NCI-H1092 treated with DMSO at 0.1 percent for 48 hours (cell line): ENCODE measurements at regions not wholly inside any gene's neighbourhood (a gene's known extent, or its start where the extent isn't known, plus 50 kb on each side); places are given as distances from the start of the nearest gene placed in this dataset.

Source experiments
- DNase-seq: peaks from one replicate; lab custom pipeline; 2025; lab: John Stamatoyannopoulos, UW

- no peak for DNase-seq
Measured at GRCh38 chr21:38930853-38931252, 125.1 kb downstream of the ETS2 start.

DNA sequence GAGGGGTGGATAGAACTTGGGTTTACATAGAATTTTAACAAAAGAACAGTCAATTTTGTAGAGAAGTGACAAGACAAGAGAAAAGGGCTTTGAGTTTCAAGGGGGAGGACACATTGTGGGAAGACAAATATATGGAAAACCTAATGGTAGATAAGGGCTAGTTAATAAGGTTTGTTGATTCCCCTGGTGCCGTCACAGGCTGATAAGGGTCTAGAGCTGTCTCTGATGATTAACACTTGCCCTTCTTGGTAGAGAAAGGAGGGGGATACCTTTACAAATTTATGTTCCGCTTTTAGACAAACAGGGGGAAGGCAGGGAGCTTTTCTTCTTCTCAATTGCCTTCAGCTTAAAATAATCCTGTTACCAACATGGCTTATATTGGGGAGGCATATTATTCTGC is 124.3 kb downstream of the ETS2 start:
- DNase-seq: no peak

GRCh38 chr21:38929652-38930051 is 123.9 kb downstream of the ETS2 start:
- no peak for DNase-seq

GRCh38 chr21:38929142-38929541 is 123.4 kb downstream of the ETS2 start:
- no peak for DNase-seq

DNA sequence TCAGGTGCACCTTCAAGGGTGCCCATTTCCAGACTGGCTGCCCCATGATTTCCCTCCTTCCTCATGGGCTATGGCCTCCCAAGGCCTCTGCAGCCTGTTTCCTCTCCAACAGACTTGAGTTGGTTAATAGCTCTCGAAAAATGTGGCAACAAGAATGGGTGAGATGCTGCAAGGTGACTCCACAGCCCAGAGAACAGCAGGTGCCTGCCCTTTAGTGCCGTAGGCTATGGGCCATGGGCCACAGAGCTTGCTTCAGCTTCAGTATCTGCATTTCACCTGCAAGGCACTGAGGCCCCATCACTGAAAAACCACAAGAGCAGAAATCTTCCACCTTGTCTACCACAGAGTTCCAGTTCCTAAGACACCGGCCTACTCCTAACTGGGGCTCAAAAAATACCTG is 122.0 kb downstream of the ETS2 start:
- DNase-seq: no peak

DNA sequence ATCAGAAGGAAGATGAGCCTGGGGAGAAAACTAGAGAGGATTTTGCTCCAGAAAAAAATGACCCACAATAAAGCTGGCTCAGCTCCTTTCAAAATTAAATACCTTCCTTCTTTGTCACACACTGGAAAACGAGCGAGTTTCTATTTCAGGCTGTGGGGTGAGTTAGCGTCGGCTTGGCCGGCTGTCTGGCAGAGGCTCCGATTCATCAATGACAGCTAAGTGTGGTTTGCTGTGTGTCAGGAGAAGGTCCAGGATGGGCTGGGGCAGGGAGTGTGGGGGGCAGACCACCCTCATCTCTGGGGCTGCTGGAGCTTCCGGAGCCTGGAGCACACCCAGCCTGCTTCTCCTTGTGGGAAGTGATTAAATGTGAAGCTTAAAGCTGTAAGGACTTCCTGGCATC is 120.2 kb downstream of the ETS2 start:
- DNase-seq: peak; percentile 55

- no peak for DNase-seq
Measured at GRCh38 chr21:38925478-38925877, 119.7 kb downstream of the ETS2 start.

DNA sequence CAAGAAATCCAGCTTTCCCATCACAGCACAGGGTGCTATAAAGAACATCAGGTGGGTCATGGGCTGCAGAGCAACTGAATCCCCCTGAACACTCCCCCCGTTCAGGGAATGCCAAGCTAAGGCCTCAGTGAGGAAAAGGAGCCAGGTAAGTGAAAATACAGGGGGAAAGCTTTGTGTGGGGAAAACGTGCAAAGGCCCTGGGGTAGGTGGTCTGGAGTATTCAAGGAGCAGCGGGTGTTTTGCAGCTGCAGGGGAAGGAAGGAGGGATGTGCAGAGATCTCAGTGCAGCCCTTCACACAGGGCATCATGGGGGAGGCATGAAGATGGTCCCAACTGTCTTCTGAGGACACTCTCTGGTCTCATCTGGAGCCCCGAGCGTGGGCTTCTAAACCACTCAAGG is 119.2 kb downstream of the ETS2 start:
- DNase-seq: no peak

DNA sequence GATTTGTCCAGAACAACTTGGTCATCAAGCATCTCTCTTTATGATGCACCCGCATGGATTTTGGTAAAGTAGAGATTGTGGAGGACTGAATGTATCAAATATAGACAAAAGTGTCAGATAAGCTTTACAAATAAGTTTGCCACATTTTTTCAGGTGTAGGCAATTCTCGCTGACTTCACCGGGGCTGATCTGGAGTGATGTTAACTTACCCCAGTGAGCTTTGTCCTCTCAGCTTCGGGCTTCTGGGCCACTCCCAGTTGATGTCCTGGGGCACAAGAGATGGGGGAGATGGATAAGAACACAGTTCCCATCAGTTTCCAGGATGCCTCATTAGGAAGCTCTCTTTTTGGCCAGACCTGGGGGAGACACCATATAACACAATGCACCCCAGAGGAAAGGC is 117.7 kb downstream of the ETS2 start:
- DNase-seq: no peak

DNA sequence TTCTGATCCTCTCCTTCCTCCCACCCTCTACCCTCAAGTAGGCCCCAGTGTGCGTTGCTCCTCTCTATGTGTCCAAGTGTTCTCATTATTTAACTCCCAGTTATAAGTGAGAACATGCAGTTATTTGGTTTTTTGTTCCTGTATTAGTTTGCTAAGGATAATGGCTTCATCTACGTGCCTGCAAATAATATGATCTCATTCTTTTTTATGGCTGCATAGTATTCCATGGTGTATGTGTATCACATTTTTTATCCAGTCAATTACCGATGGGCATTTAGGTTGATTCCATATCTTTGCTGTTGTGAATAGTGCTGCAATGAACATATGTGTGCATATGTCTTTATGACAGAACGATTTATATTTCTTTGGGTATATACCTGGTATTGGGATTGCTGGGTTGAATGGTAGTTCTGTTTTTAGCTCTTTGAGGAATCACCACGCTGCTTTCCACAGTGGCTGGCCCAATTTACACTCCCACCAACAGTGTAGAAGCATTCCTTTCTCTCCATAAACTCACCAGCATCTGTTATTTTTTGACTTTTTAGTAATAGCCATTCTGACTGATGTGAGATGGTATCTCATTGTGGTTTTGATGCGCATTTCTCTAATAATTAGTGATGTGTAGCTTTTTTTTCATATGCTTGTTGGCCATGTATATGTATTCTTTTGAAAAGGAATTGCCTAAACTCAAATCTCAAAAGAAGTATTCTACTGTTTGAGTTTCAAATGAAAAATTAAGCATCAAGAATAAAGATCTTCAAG is 116.9 kb downstream of the ETS2 start:
- no peak for DNase-seq

DNA sequence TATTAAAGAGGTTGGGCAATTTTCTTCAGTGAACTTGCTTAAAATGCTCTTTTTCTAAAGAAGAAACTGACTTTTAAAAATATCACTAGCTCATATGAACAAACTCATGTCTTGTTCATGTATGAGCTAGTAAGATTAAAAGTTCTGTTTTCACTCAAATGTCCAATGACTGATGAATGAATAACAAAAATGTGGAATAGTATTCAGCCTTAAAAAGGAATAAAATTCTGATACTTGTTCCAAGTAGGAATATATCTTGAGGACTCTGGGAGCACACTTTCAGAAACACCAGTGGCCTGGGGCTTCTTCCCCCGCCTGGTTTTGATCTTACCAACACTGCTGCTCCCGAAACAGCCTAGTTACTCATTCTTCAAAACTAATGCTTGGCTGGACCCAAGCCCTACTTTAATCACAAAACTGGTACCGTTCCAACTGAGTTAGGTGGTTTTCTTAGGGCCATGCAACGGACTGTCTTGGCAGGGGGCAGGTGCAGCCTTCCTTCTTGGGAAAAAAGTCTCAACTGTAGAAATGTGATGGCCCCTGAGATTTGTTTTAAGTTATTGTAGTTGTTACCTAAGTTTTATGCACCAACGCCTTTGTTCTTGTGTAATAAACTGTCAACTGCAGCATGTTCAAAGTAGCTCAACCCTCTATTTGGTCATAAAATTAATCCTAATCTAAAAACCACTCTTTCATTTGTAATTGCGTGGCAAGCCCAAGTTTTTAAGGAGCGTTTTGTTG is 116.0 kb downstream of the ETS2 start:
- DNase-seq: no peak

DNA sequence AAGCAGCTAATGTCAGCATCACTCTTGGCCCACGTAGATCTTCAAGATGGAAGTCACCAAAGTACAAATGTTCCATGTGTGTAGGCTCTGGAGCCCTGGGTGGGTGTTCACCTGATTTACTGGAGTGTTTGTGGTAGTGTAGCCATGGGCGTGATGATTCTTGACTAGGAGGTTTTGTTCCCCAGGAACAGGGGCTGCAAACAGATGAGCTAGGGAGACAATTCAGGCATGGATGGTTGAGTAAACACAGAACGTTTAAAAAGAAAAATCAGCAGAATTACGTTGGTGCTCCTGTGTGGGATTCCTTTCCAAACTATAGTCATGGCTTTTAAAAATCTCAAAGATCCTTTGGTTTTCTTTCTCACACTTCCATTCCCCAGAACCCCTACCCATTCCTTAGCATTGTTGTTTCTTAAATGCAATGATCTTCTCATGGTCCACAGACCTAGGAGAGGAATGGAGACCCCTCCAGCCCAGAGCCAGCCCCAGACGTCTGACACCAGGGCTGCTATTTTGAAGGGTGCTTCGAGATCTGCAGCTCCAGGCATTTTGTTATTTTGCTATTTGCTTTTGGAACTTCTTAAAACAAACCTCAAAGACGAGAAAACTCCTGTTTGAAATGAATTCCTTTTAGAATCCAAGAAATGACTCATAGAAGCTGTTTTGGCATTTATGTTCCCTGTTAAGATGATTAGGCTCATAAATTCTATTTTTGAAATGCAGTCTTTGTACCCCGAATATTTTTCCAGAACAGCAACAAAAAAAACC is 115.1 kb downstream of the ETS2 start:
- DNase-seq: no peak

GRCh38 chr21:38918607-38919346 is 113.0 kb downstream of the ETS2 start:
- no peak for DNase-seq

GRCh38 chr21:38917043-38917774 is 111.5 kb downstream of the ETS2 start:
- peak; percentile 99 for DNase-seq

GRCh38 chr21:38916214-38916964 is 110.7 kb downstream of the ETS2 start:
- DNase-seq: peak; percentile 54

GRCh38 chr21:38915546-38915945 is 109.8 kb downstream of the ETS2 start:
- peak; percentile 56 for DNase-seq

GRCh38 chr21:38914528-38915293 is 109.0 kb downstream of the ETS2 start:
- DNase-seq: peak; percentile 65

- no peak for DNase-seq
Measured at GRCh38 chr21:38913893-38914527, 108.3 kb downstream of the ETS2 start.

- DNase-seq: peak; percentile 66
Measured at GRCh38 chr21:38913120-38913892, 107.6 kb downstream of the ETS2 start.
